H1 (cell line): ENCODE measurements at regions not wholly inside any gene's neighbourhood (a gene's known extent, or its start where the extent isn't known, plus 50 kb on each side); places are given as distances from the start of the nearest gene placed in this dataset.

Experiments used
- CTCF ChIA-PET: fragments of 300-600 bp; sonication (Branson Sonifier 250); formaldehyde crosslinking; loops from one replicate; lab custom pipeline; 2021; ENCODE audit not compliant: partially characterized antibody; lab: Charles Lee
- POLR2A ChIA-PET: fragments of 300-600 bp; sonication (Branson Sonifier 250); formaldehyde crosslinking; loops from one replicate; lab custom pipeline; 2021; ENCODE audit warnings: inconsistent platforms; ENCODE audit not compliant: partially characterized antibody; lab: Charles Lee
- DNase-seq, 2 experiments: peaks; one replicate each; pipeline versions ENCODE4 v3.0.0 to v3.0.0-alpha.2; 2010 to 2022; ENCODE audit warnings: low spot score in 2 of 2, low read depth in 1 of 2, mixed read lengths in 1 of 2
- FAIRE-seq: peaks from 2 replicates; lab custom pipeline; 2011; peaks lifted over from hg19 to GRCh38; lab: Jason Lieb, UNC
- H2AFZ ChIP-seq: 2 replicates; pipeline ENCODE4 v1.8.1; 2012; ENCODE audit warnings: low read length, inconsistent platforms
- H2AK5ac ChIP-seq: 2 replicates; pipeline ENCODE4 v1.6.1; 2013; ENCODE audit warnings: low read depth, low read length
- H2BK120ac ChIP-seq: replicated peaks from 2 replicates; pipeline ENCODE3; 2013; ENCODE audit warnings: low read depth, low read length, inconsistent platforms
- H2BK12ac ChIP-seq: 2 replicates; pipeline ENCODE4 v1.6.1; 2013; ENCODE audit warnings: low read depth, low read length
- H2BK15ac ChIP-seq: 2 replicates; pipeline ENCODE4 v1.6.1; 2013; ENCODE audit warnings: low read length
- H2BK20ac ChIP-seq: 2 replicates; pipeline ENCODE4 v1.6.1; 2013; ENCODE audit warnings: low read length
- H2BK5ac ChIP-seq: 2 replicates; pipeline ENCODE4 v1.6.1; 2013; ENCODE audit warnings: low read depth, low read length
- H3K14ac ChIP-seq: 2 replicates; pipeline ENCODE4 v1.6.1; 2013; ENCODE audit warnings: inconsistent platforms; ENCODE audit not compliant: insufficient read length
- H3K18ac ChIP-seq: 2 replicates; pipeline ENCODE4 v1.6.1; 2013; ENCODE audit warnings: low read length; ENCODE audit errors: extremely low read depth
- H3K23ac ChIP-seq: 2 replicates; pipeline ENCODE4 v1.6.1; 2013; ENCODE audit warnings: inconsistent platforms; ENCODE audit not compliant: insufficient read length
- H3K23me2 ChIP-seq: 2 replicates; pipeline ENCODE4 v1.6.1; 2013; ENCODE audit warnings: low read depth, low read length
- H3K27ac ChIP-seq: 2 replicates; pipeline ENCODE4 v1.6.1; 2011; ENCODE audit warnings: low read depth, low read length, inconsistent platforms
- H3K27me3 ChIP-seq, 4 experiments: replicated peaks in 1 of 4; 1 replicate in 1 of 4; 2 replicates in 3 of 4; pipeline versions ENCODE4 v1.6.1 to v1.8.1; 2011 to 2013; ENCODE audit warnings: low read length in 3 of 4, mild to moderate bottlenecking in 3 of 4, inconsistent platforms in 2 of 4, mixed read lengths in 2 of 4, moderate library complexity in 1 of 4; ENCODE audit not compliant: control insufficient read depth in 3 of 4, insufficient read depth in 3 of 4; ENCODE audit errors: extremely low read depth in 1 of 4
- H3K36me3 ChIP-seq, 4 experiments: 2 replicates each; pipeline versions ENCODE4 v1.6.1 to v1.8.1; 2011 to 2013; ENCODE audit warnings: mild to moderate bottlenecking in 4 of 4, low read length in 3 of 4, moderate library complexity in 2 of 4, control low read depth in 1 of 4, inconsistent platforms in 1 of 4; ENCODE audit not compliant: insufficient read depth in 4 of 4, control insufficient read depth in 2 of 4
- H3K4ac ChIP-seq: replicated peaks from 2 replicates; pipeline ENCODE3; 2013; ENCODE audit warnings: low read length, low read depth, mixed read lengths, inconsistent platforms; ENCODE audit not compliant: insufficient read length
- H3K4me1 ChIP-seq, 4 experiments: replicated peaks in 1 of 4; 1 replicate in 1 of 4; 2 replicates in 3 of 4; pipeline versions ENCODE4 v1.6.1 to v1.8.1; 2011 to 2013; ENCODE audit warnings: low read length in 3 of 4, inconsistent platforms in 2 of 4, mixed read lengths in 1 of 4; ENCODE audit not compliant: insufficient read depth in 4 of 4, control insufficient read depth in 3 of 4
- H3K4me2 ChIP-seq, 2 experiments: 2 replicates each; pipeline versions ENCODE4 v1.6.1 to v1.8.1; 2011 to 2013; ENCODE audit warnings: low read depth in 2 of 2, low read length in 2 of 2, control low read depth in 1 of 2, inconsistent platforms in 1 of 2, mild to moderate bottlenecking in 1 of 2; ENCODE audit not compliant: insufficient read depth in 1 of 2
- H3K4me3 ChIP-seq, 4 experiments: fragments of 200-600, 300-600 bp in 1 of 4; sonication (generic), shearing (Covaris generic), sonication (Bioruptor Twin) in 1 of 4; 2 replicates each; pipeline versions ENCODE4 v1.5.1 to v1.8.1; 2011 to 2016; ENCODE audit warnings: low read length in 4 of 4, low read depth in 3 of 4, control low read depth in 2 of 4, inconsistent platforms in 2 of 4, mild to moderate bottlenecking in 2 of 4, mixed read lengths in 1 of 4, moderate library complexity in 1 of 4; ENCODE audit not compliant: insufficient read depth in 2 of 4; ENCODE audit errors: extremely low read depth in 1 of 4
- H3K56ac ChIP-seq: replicated peaks from 2 replicates; pipeline ENCODE3; 2013; ENCODE audit warnings: low read depth, mild to moderate bottlenecking, mixed read lengths, low read length, inconsistent platforms; ENCODE audit not compliant: insufficient read length
- H3K79me1 ChIP-seq: 2 replicates; pipeline ENCODE4 v1.6.1; 2013; ENCODE audit warnings: low read depth, low read length, control low read depth
- H3K79me2 ChIP-seq, 2 experiments: 2 replicates each; pipeline versions ENCODE4 v1.6.1 to v1.8.1; 2012 to 2013; ENCODE audit warnings: low read length in 2 of 2, mild to moderate bottlenecking in 2 of 2, inconsistent platforms in 1 of 2; ENCODE audit not compliant: insufficient read depth in 2 of 2, control insufficient read depth in 1 of 2
- H3K9ac ChIP-seq, 4 experiments: replicated peaks in 1 of 4; 1 replicate in 1 of 4; 2 replicates in 3 of 4; pipeline versions ENCODE4 v1.6.1 to v1.8.1; 2011 to 2013; ENCODE audit warnings: low read depth in 3 of 4, low read length in 3 of 4, control low read depth in 2 of 4, mild to moderate bottlenecking in 2 of 4, moderate library complexity in 2 of 4, inconsistent platforms in 1 of 4; ENCODE audit errors: extremely low read depth in 1 of 4
- H3K9me3 ChIP-seq, 2 experiments: 2 replicates each; pipeline versions ENCODE4 v1.6.1 to v1.8.1; 2012 to 2013; ENCODE audit warnings: mild to moderate bottlenecking in 2 of 2, moderate library complexity in 2 of 2, control low read depth in 1 of 2, inconsistent platforms in 1 of 2, low read depth in 1 of 2, low read length in 1 of 2, mixed read lengths in 1 of 2; ENCODE audit not compliant: insufficient read depth in 2 of 2
- H4K20me1 ChIP-seq, 2 experiments: replicated peaks in 1 of 2; 2 replicates each; pipeline versions ENCODE3 to v1.8.1; 2011 to 2013; ENCODE audit warnings: inconsistent platforms in 2 of 2, low read length in 2 of 2, mild to moderate bottlenecking in 1 of 2; ENCODE audit not compliant: insufficient read depth in 2 of 2, control insufficient read depth in 1 of 2
- H4K5ac ChIP-seq: 2 replicates; pipeline ENCODE4 v1.6.1; 2013; ENCODE audit warnings: low read length, low read depth, mixed read lengths, inconsistent platforms; ENCODE audit not compliant: insufficient read length
- H4K8ac ChIP-seq: 2 replicates; pipeline ENCODE4 v1.8.0; 2013; ENCODE audit warnings: mild to moderate bottlenecking, moderate library complexity, low read length, inconsistent platforms; ENCODE audit not compliant: insufficient read depth; ENCODE audit errors: extremely low read depth
- H4K91ac ChIP-seq: replicated peaks from 2 replicates; pipeline ENCODE3; 2013; ENCODE audit warnings: low read length, mixed read lengths, inconsistent platforms; ENCODE audit not compliant: insufficient read length
- GTF2F1 ChIP-seq: IDR thresholded peaks from 2 replicates; pipeline ENCODE4 v1.6.1; 2012; ENCODE audit warnings: low read depth, low read length, improper control_type of control experiment, borderline replicate concordance
- POLR2A ChIP-seq, 2 experiments: IDR thresholded peaks; 1 replicate in 1 of 2; 2 replicates in 1 of 2; pipeline ENCODE4 v1.6.1; 2011; ENCODE audit warnings: low read depth in 2 of 2, low read length in 2 of 2, mild to moderate bottlenecking in 2 of 2; ENCODE audit errors: control extremely low read depth in 1 of 2
- RAD21 ChIP-seq, 2 experiments: IDR thresholded peaks in 1 of 2; conservative IDR thresholded peaks in 1 of 2; 2 replicates each; pipeline ENCODE4 v1.6.1; 2011; ENCODE audit warnings: low read depth in 2 of 2, low read length in 2 of 2, improper control_type of control experiment in 1 of 2, inconsistent platforms in 1 of 2, mild to moderate bottlenecking in 1 of 2, moderate library complexity in 1 of 2
- SP4 ChIP-seq: IDR thresholded peaks from 2 replicates; pipeline ENCODE4 v1.6.1; 2012; ENCODE audit warnings: low read length, inconsistent platforms
- WGBS, 2 experiments: shearing (Covaris generic) in 1 of 2; methylation state at CpG; one replicate each; pipeline versions ENCODE4 v1.1.6 to v1.1.7; 2013 to 2015; ENCODE audit warnings: low lambda C conversion rate in 2 of 2, mixed read lengths in 2 of 2, inconsistent platforms in 1 of 2, low coverage in 1 of 2, missing lambda C conversion rate in 1 of 2; ENCODE audit not compliant: insufficient replicate concordance in 2 of 2, insufficient coverage in 1 of 2, insufficient read length in 1 of 2; ENCODE audit errors: extremely low coverage in 1 of 2, missing lambda C conversion rate in 1 of 2; 5-methylcytosine and 5-hydroxymethylcytosine counted together
- TF ChIP-seq, protein P1 (sequence below): IDR thresholded peaks from 2 replicates; pipeline ENCODE4 v1.6.1; 2012; ENCODE audit warnings: low read length, inconsistent platforms

DNA sequence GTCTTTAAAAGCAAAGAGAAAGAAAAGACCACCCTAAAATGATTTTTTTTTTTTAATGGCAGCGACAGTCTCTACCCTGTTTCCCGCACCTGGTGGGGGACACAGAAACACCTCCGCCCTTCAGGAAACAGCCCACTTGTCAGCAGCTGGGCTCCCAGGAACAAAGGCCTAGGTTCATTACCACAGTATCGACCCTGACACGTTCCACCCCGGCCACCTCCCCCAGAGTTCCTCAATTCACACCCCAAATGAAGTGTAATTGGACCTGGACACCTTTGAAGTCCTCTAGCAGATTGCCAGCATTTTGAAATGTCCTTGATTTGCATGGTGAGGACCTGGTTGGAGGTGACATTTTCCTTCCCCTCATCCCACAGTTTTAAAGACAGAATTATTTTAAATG, 175.0 kb upstream of the BCOR start:
- no peak overlapping the region for H3K4ac ChIP-seq
- no peak overlapping the region for H3K27ac ChIP-seq
- 74% methylated on average over 4 of the region's 6 CpGs; no CpG with 5 or more reads in 1 of the 2 experiments for WGBS, 2 experiments
- no peak overlapping the region for H3K4me3 ChIP-seq
- H4K91ac ChIP-seq = no peak overlapping the region
- H3K56ac ChIP-seq = no peak overlapping the region
- no peaks in the 10 kb centered on the region for H3K79me2 ChIP-seq
- CTCF ChIA-PET = interaction anchor here (1.0 kb wide), 1 partner anchor 56 kb away, joined by 3 read pairs; no protein-coding TSS in a partner anchor
- H3K27me3 ChIP-seq = no peaks in the 10 kb centered on the region; a peak in 1 of 7 replicates
- DNase-seq = no peak
- H2BK20ac ChIP-seq = no peak overlapping the region
- no peak overlapping the region for H2BK120ac ChIP-seq
- H2BK15ac ChIP-seq = no peak overlapping the region
- peaks cover 0 to 2% (median 1%) of the 10 kb centered on the region in 4 experiments; a peak in 2 of 7 replicates for H3K4me1 ChIP-seq
- no peak overlapping the region for H2AFZ ChIP-seq
- no peaks in the 10 kb centered on the region; a peak in 2 of 8 replicates for H3K36me3 ChIP-seq
- H3K18ac ChIP-seq = no peak overlapping the region
- H3K79me1 ChIP-seq = no peaks in the 10 kb centered on the region
- H3K23ac ChIP-seq = no peak overlapping the region
- no peaks in the 10 kb centered on the region for H3K9me3 ChIP-seq
- H4K8ac ChIP-seq = no peak overlapping the region
- H2BK12ac ChIP-seq = no peak overlapping the region
- H4K5ac ChIP-seq = no peak overlapping the region
- POLR2A ChIA-PET = no interaction called here
- H4K20me1 ChIP-seq = no peaks in the 10 kb centered on the region
- no peak for FAIRE-seq
- no peak overlapping the region for H3K14ac ChIP-seq
- no peak overlapping the region for H3K9ac ChIP-seq
- H2BK5ac ChIP-seq = no peak overlapping the region
- no peak overlapping the region for H3K4me2 ChIP-seq
- H3K23me2 ChIP-seq = no peaks in the 10 kb centered on the region
- no peak overlapping the region for H2AK5ac ChIP-seq
- TF ChIP-seq POLR2A (IDR thresholded peaks at IDR 0.05; ENCODE audit: control extremely low read depth in 1 of 2, low read depth in 2 of 2, low read length in 2 of 2) (no peak), SP4 (no peak), GTF2F1 (no peak), RAD21 (IDR thresholded peaks at IDR 0.05 in 1 of 2, conservative IDR thresholded peaks at IDR 0.05 in 1 of 2; ENCODE audit: low read depth in 2 of 2, low read length in 2 of 2) (no peak)
- TF ChIP-seq, protein P1, sequence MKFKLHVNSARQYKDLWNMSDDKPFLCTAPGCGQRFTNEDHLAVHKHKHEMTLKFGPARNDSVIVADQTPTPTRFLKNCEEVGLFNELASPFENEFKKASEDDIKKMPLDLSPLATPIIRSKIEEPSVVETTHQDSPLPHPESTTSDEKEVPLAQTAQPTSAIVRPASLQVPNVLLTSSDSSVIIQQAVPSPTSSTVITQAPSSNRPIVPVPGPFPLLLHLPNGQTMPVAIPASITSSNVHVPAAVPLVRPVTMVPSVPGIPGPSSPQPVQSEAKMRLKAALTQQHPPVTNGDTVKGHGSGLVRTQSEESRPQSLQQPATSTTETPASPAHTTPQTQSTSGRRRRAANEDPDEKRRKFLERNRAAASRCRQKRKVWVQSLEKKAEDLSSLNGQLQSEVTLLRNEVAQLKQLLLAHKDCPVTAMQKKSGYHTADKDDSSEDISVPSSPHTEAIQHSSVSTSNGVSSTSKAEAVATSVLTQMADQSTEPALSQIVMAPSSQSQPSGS = no peak
